Progenitor cell of endocrine pancreas (in vitro differentiated cells): ENCODE measurements at regions not wholly inside any gene's neighbourhood (a gene's known extent, or its start where the extent isn't known, plus 50 kb on each side); places are given as distances from the start of the nearest gene placed in this dataset.

Source experiments
- DNase-seq: peaks from one replicate; pipeline ENCODE4 v3.0.0; 2021; ENCODE audit warnings: low spot score; ENCODE audit not compliant: unreplicated experiment
- H3K27ac Mint-ChIP-seq: 2 replicates; pipeline ENCODE4 v1.8.0; 2021; ENCODE audit warnings: mild to moderate bottlenecking, moderate library complexity, mixed read lengths
- H3K27me3 Mint-ChIP-seq: 2 replicates; pipeline ENCODE4 v1.8.0; 2021; ENCODE audit warnings: mixed read lengths
- H3K36me3 Mint-ChIP-seq: 2 replicates; pipeline ENCODE4 v1.8.0; 2022; ENCODE audit warnings: mixed read lengths; ENCODE audit not compliant: insufficient read depth
- H3K4me1 Mint-ChIP-seq: 2 replicates; pipeline ENCODE4 v1.8.0; 2021; ENCODE audit warnings: low read depth, mixed read lengths
- H3K4me3 Mint-ChIP-seq: 2 replicates; pipeline ENCODE4 v1.8.0; 2021; ENCODE audit warnings: low read depth, mild to moderate bottlenecking, moderate library complexity, mixed read lengths
- H3K9me3 Mint-ChIP-seq: 2 replicates; pipeline ENCODE4 v1.8.0; 2021; ENCODE audit warnings: low read depth, mixed read lengths
- TF ChIP-seq, protein P1 (sequence below): fragments of 200-600 bp; sonication (generic); IDR thresholded peaks from one replicate; pipeline ENCODE4 v1.5.0; 2021; ENCODE audit warnings: antibody characterized with exemption, mild to moderate bottlenecking; ENCODE audit not compliant: unreplicated experiment

DNA sequence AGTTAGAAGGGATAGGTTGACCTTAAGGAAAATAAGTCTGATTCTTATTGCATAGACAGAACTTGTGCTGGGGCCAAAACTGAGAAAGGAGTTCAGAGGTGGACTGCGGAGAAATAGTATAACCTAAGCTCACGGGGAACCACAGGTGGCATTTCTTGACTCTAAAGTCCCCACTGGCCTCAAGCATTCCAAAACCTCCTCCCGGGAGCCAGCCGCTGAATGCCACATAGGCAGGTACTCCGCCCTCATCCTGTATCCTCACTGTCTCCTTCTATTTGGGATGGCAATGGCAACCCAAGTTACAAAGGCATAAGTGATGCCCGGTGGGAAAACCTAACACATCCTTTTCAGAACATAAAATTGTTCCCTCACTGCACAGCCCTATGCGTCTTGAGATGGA lies 173.0 kb downstream of the SP3 start:
- no peak overlapping the region for H3K27ac Mint-ChIP-seq
- no peak for DNase-seq
- H3K4me1 Mint-ChIP-seq: peaks cover 8% of the 10 kb centered on the region
- H3K4me3 Mint-ChIP-seq: no peak overlapping the region
- H3K36me3 Mint-ChIP-seq: no peaks in the 10 kb centered on the region
- TF ChIP-seq, protein P1, sequence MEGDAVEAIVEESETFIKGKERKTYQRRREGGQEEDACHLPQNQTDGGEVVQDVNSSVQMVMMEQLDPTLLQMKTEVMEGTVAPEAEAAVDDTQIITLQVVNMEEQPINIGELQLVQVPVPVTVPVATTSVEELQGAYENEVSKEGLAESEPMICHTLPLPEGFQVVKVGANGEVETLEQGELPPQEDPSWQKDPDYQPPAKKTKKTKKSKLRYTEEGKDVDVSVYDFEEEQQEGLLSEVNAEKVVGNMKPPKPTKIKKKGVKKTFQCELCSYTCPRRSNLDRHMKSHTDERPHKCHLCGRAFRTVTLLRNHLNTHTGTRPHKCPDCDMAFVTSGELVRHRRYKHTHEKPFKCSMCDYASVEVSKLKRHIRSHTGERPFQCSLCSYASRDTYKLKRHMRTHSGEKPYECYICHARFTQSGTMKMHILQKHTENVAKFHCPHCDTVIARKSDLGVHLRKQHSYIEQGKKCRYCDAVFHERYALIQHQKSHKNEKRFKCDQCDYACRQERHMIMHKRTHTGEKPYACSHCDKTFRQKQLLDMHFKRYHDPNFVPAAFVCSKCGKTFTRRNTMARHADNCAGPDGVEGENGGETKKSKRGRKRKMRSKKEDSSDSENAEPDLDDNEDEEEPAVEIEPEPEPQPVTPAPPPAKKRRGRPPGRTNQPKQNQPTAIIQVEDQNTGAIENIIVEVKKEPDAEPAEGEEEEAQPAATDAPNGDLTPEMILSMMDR: no peak
- peaks cover 30% of the 10 kb centered on the region for H3K27me3 Mint-ChIP-seq
- no peaks in the 10 kb centered on the region for H3K9me3 Mint-ChIP-seq

DNA sequence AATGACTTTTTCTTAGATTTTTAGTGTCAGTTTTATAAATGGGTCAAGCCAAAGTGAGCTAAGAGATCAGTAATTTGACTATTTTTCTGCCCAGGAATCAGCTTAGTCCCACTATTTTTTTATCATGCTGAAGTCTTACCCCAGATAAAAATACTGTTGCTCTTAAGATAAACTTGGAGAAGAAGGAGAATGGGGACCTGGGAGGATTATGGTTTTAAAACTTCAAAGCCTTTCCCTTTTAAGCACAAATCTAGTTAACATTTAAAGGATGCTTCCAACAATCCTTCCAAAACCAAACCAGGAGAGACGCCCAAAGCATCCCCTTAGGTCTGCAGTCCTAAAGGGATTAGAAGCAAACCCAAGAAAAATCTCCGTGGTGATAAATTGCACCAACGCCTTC lies 172.4 kb downstream of the SP3 start:
- Mint-ChIP-seq H3K27me3 (peaks cover 29% of the 10 kb centered on the region), H3K9me3 (no peaks in the 10 kb centered on the region), H3K4me1 (peaks cover 8% of the 10 kb centered on the region), H3K4me3 (no peak overlapping the region), H3K36me3 (no peaks in the 10 kb centered on the region), H3K27ac (no peak overlapping the region)
- TF ChIP-seq, protein P1: no peak
- no peak for DNase-seq

DNA sequence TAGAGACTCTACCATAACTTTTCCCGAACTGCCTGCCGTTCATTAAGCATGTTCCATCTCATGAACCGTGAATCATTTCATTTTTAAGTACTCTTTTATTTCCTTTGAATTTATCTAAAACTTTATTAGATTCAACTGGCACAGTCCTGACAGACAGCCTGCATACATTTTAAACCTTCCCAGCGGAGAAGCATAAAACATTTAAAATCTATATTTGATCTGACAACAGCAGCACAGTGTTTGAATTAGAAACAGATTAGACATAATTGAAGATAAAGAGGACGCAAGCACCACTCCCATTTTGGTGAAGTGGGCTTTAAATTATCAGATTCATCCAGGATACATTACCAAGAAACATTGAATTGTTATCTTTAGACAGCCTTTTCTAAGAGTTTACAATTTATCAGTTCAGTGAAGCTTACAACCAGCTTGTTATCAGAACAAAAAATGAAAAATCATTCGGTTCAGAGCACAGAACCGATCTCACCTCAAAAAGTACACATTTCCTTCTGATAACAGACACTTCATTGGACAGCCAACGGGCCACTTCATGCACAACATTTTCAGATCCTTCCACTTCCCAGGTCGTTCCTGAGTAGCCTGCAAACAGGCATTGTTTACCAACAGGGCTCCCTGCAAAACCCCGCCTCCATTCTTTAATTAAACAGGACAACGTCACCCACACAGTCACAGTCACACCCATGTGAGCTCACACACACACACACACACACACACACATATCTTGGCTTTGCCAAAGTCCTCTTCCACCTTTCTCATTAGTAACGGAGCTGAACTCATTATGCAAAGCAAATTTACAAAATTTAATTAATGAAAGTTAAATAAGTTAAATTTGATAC lies 171.2 kb downstream of the SP3 start:
- H3K4me1 Mint-ChIP-seq: peaks cover 8% of the 10 kb centered on the region
- peaks cover 29% of the 10 kb centered on the region for H3K27me3 Mint-ChIP-seq
- no peak for DNase-seq
- H3K4me3 Mint-ChIP-seq: no peak overlapping the region
- peak overlapping the region; percentile 67 for H3K27ac Mint-ChIP-seq
- no peaks in the 10 kb centered on the region for H3K36me3 Mint-ChIP-seq
- TF ChIP-seq, protein P1: no peak
- no peaks in the 10 kb centered on the region for H3K9me3 Mint-ChIP-seq

- no peak overlapping the region for H3K4me3 Mint-ChIP-seq
- no peaks in the 10 kb centered on the region for H3K9me3 Mint-ChIP-seq
- no peaks in the 10 kb centered on the region for H3K36me3 Mint-ChIP-seq
- H3K4me1 Mint-ChIP-seq: peaks cover 8% of the 10 kb centered on the region
- H3K27ac Mint-ChIP-seq: no peak overlapping the region
- TF ChIP-seq, protein P1: no peak
- H3K27me3 Mint-ChIP-seq: peaks cover 16% of the 10 kb centered on the region
- no peak for DNase-seq
These were observed 167.4 kb downstream of the SP3 start for GRCh38 chr2:173797586-173798263.

DNA sequence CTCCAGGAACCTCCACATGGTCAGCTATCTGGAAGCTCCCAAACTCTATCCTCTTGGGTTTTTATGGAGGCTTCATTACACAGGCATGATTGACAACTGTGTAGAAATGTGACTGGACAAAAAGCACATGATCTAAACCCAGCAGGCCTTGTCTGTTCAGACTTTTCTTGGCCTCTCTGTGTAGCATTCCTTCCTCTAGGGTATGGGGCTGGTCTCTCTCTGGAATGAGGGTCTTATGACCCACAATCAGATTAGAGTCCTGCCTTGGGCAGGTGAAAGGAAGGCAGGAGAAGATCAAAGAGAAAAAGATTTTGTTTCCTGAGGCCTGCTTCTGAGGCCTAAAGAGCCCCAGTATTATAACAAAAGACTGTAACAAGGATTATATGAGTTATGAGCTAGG lies 162.7 kb downstream of the SP3 start:
- Mint-ChIP-seq H3K4me1 (peaks cover 3% of the 10 kb centered on the region), H3K27me3 (peaks cover 4% of the 10 kb centered on the region), H3K9me3 (no peaks in the 10 kb centered on the region), H3K4me3 (no peak overlapping the region), H3K36me3 (no peaks in the 10 kb centered on the region), H3K27ac (no peak overlapping the region)
- DNase-seq: no peak
- TF ChIP-seq, protein P1: peak; percentile 30
